Heart left ventricle (tissue), 16 donors: ENCODE measurements at regions not wholly inside any gene's neighbourhood (a gene's known extent, or its start where the extent isn't known, plus 50 kb on each side); places are given as distances from the start of the nearest gene placed in this dataset.

Experiments
- ATAC-seq, 4 donors: fragments of 200-7000 bp; cut with Tn5 transposase; one replicate each; pipeline ENCODE4 v1.9.1; 2020 to 2022; ENCODE audit warnings: moderate library complexity in 4 of 4, mild to moderate bottlenecking in 3 of 4, moderate number of reproducible peaks in 1 of 4
- DNase-seq, 5 donors: peaks; one replicate each; pipeline ENCODE4 v3.0.0-alpha.2; 2020
- H3K27ac ChIP-seq, 12 donors: fragments of 200-600 bp; sonication (generic) in 4 of 12; one replicate each; pipeline versions ENCODE4 v1.5.0 to v1.8.0; 2016 to 2022; ENCODE audit warnings: mild to moderate bottlenecking in 2 of 12
- H3K27me3 ChIP-seq, 9 donors: fragments of 200-600 bp; sonication (generic) in 2 of 9; one replicate each; pipeline versions ENCODE4 v1.5.1 to v1.8.0; 2016 to 2022; ENCODE audit warnings: mild to moderate bottlenecking in 3 of 9
- H3K36me3 ChIP-seq, 9 donors: fragments of 200-600 bp; sonication (generic) in 2 of 9; one replicate each; pipeline versions ENCODE4 v1.5.0 to v1.8.0; 2018 to 2022; ENCODE audit warnings: mild to moderate bottlenecking in 2 of 9
- H3K4me1 ChIP-seq, 12 donors: fragments of 200-600 bp; sonication (generic) in 4 of 12; one replicate each; pipeline versions ENCODE4 v1.5.0 to v1.8.0; 2016 to 2022; ENCODE audit warnings: mild to moderate bottlenecking in 3 of 12
- H3K4me3 ChIP-seq, 12 donors: fragments of 200-600 bp; sonication (generic) in 4 of 12; one replicate each; pipeline versions ENCODE4 v1.5.0 to v1.8.0; 2017 to 2022; ENCODE audit warnings: mild to moderate bottlenecking in 9 of 12, moderate library complexity in 4 of 12
- H3K9me3 ChIP-seq, 12 donors: fragments of 200-600 bp; sonication (generic) in 4 of 12; one replicate each; pipeline versions ENCODE4 v1.5.0 to v1.8.0; 2016 to 2022; ENCODE audit warnings: mild to moderate bottlenecking in 1 of 12
- CTCF ChIP-seq, 12 donors: fragments of 200-600 bp; sonication (generic) in 4 of 12; IDR thresholded peaks; one replicate each; pipeline versions ENCODE4 v1.5.0 to v1.8.0; 2018 to 2022; ENCODE audit warnings: antibody characterized with exemption in 12 of 12, mild to moderate bottlenecking in 5 of 12
- POLR2A ChIP-seq, 2 donors: fragments of 450-650 bp; IDR thresholded peaks; one replicate each; pipeline ENCODE4 v1.6.1; 2017; ENCODE audit warnings: antibody characterized with exemption in 2 of 2, mild to moderate bottlenecking in 2 of 2, moderate library complexity in 2 of 2
- WGBS, 4 donors: extraction: QIAGEN DNeasy Blood & Tissue Kit in 2 of 4; methylation state at CpG; one replicate each; pipeline versions ENCODE4 v1.1.5 to v1.1.7; 2013 to 2018; 5-methylcytosine and 5-hydroxymethylcytosine counted together
- intact Hi-C, 10 donors: fragments of 100-400 bp; cut with DNase I; formaldehyde crosslinking; loops; one replicate each; pipeline versions ENCODE4 v1.11.1 to v1.14.2; 2022
- donor health status: ischemic (EF 13 %, LVEDD 7.1; RV severe dilation, severe dysfunction).
- donor health status: healthy with polysubstance abuse.
- donor health status: DM: no; HTN: yes; CAD: no.
- donor health status: DM: no; HTN: no; CAD: no.
- donor health status: ischemic (EF 25% LVEDD 6.9; RV normal size, moderate dysfunction).
- donor health status: ischemic (EF 25% LVEDD 5.7; RV mildly dilated, moderate dysfunction).
- donor health status: healthy.
- donor health status: DM: yes; HTN: yes; CAD: no.
- donor health status: ischemic (EF 35%, LVEDD 5.7; RV mildly dilated, moderate dysfunction).
- donor health status: nonischemic (EF 11% LVEDD 7.7; RV severe dilation, severe dysfunction).
- donor health status: DM: yes; HTN: yes; CAD: no.
- donor health status: PGD.
- donor health status: ischemic (EF 29% LVEDD 5.4; RV normal size, mild dysfunction).
- donor health status: nonischemic (EF 23%, LVEDD 6.1; RV moderate dilation, normal function).

GRCh38 chr16:86283944-86284343 is 226.4 kb upstream of the FOXF1 start:
- no peak for TF ChIP-seq CTCF (IDR thresholded peaks at IDR 0.05)
- TF ChIP-seq POLR2A (IDR thresholded peaks at IDR 0.05): no peak
- no peaks in the 10 kb centered on the region for H3K36me3 ChIP-seq
- no peak overlapping the region for H3K27ac ChIP-seq
- DNase-seq (no peak), ATAC-seq (no peak)
- 60 to 77% (median 64%) methylated on average over 5 of the region's 5 CpGs for WGBS, 4 donors
- H3K4me3 ChIP-seq: no peak overlapping the region
- peaks cover 9 to 67% (median 49%) of the 10 kb centered on the region in 9 donors for H3K27me3 ChIP-seq
- H3K9me3 ChIP-seq: no peaks in the 10 kb centered on the region
- intact Hi-C loops: no loop called here
- H3K4me1 ChIP-seq: peaks cover 0 to 11% (median 0%) of the 10 kb centered on the region in 12 donors

DNA sequence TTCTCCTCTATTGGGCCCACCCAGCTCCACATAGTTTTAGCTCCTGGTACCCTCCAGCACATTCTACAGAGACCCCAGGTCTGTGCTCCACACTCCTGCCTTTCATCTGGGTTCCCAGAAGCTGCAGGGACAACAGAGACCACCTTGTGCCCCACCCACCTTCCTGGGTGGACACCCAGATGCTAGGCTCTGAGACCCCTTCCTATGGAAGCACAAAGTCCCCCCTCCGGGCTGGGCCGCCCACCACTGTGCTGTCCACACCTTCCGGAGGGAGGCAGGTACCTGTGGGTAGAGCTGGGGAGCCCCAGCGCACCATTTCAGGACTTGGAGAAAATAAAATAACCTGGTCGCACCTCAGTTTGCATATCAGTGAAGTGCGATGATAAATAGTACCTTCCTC is 224.9 kb upstream of the FOXF1 start:
- DNase-seq (no peak), ATAC-seq (no peak)
- TF ChIP-seq POLR2A (IDR thresholded peaks at IDR 0.05): no peak
- no peak for TF ChIP-seq CTCF (IDR thresholded peaks at IDR 0.05)
- Histone ChIP-seq H3K9me3 (no peaks in the 10 kb centered on the region), H3K4me3 (no peak overlapping the region), H3K4me1 (peaks cover 0 to 11% (median 0%) of the 10 kb centered on the region in 12 donors), H3K27me3 (peaks cover 14 to 82% (median 61%) of the 10 kb centered on the region in 9 donors), H3K27ac (no peak overlapping the region), H3K36me3 (no peaks in the 10 kb centered on the region)
- 20 to 54% (median 32%) methylated on average over 6 of the region's 6 CpGs for WGBS, 4 donors
- intact Hi-C loops: no loop called here

DNA sequence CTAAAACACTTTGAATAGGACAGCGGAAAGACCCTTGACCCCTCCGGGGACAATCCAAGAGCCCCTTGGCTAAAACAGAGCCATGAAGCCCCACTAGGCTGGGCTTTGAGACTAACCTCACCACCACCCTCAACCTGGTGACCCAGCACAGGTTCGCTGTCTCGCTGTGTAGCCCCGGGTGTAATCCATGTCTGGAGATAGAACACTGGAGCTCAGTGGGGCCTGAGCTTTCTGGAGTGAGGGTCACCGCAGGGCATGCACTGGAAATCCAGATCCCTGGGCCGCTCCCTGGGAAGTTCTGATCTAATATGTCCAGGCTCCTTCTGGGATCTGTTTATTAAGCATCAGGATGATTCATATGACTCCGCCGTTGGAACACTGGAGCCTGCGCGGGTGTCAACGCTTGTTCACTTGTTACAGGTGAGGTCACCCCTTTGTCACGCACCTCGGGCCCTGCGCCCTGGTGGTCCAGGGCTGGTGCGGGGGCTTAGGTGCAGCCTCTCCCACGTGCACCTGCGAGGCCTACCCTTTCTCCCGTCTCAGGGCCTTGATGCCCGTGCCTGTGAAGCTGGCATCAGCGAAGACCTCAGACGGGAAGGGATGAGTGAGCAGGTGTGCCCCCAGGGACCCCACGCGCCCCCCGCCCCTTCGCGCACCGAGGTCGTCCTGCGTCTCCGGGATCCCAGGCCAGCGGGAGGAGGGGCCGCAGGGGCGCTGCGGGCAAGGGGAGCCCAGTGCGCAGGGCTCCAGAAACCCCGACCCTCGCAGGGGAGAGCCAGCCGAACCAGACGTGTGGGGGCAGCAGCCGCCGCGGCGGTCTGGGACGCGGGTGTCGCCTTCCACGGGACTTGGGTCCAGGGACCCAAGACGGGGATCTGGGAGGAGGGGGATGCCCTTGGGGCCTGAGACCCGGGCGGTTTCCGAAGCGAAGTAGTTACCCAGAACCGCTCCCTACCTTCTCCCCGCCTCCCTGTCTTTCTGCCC is 224.1 kb upstream of the FOXF1 start:
- no peak for ATAC-seq
- H3K27ac ChIP-seq: no peak overlapping the region
- H3K27me3 ChIP-seq: peaks cover 14 to 90% (median 69%) of the 10 kb centered on the region in 9 donors
- no peak overlapping the region for H3K4me3 ChIP-seq
- WGBS, 4 donors: 5 to 9% (median 7%) methylated on average over 21 to 55 of the region's 55 CpGs
- peaks cover 0 to 11% (median 0%) of the 10 kb centered on the region in 12 donors for H3K4me1 ChIP-seq
- no peaks in the 10 kb centered on the region for H3K36me3 ChIP-seq
- no peaks in the 10 kb centered on the region for H3K9me3 ChIP-seq
- DNase-seq: no peak
- intact Hi-C loops: no loop called here
- TF ChIP-seq CTCF (IDR thresholded peaks at IDR 0.05): no peak
- no peak for TF ChIP-seq POLR2A (IDR thresholded peaks at IDR 0.05)

- DNase-seq (no peak), ATAC-seq (no peak)
- H3K36me3 ChIP-seq: no peaks in the 10 kb centered on the region
- TF ChIP-seq CTCF (IDR thresholded peaks at IDR 0.05) (no peak), POLR2A (IDR thresholded peaks at IDR 0.05) (no peak)
- H3K4me3 ChIP-seq: no peak overlapping the region
- intact Hi-C loops: no loop called here
- peaks cover 14 to 96% (median 75%) of the 10 kb centered on the region in 9 donors for H3K27me3 ChIP-seq
- H3K27ac ChIP-seq: no peak overlapping the region
- WGBS, 4 donors: 2 to 3% (median 3%) methylated on average over 48 to 49 of the region's 49 CpGs
- no peaks in the 10 kb centered on the region for H3K9me3 ChIP-seq
- H3K4me1 ChIP-seq: peaks cover 0 to 11% (median 0%) of the 10 kb centered on the region in 12 donors
Observed at GRCh38 chr16:86286991-86287663, 223.2 kb upstream of the FOXF1 start.
